ENCODE measurements at regions not wholly inside any gene's neighbourhood (a gene's known extent, or its start where the extent isn't known, plus 50 kb on each side); places are given as distances from the start of the nearest gene placed in this dataset.

DNA sequence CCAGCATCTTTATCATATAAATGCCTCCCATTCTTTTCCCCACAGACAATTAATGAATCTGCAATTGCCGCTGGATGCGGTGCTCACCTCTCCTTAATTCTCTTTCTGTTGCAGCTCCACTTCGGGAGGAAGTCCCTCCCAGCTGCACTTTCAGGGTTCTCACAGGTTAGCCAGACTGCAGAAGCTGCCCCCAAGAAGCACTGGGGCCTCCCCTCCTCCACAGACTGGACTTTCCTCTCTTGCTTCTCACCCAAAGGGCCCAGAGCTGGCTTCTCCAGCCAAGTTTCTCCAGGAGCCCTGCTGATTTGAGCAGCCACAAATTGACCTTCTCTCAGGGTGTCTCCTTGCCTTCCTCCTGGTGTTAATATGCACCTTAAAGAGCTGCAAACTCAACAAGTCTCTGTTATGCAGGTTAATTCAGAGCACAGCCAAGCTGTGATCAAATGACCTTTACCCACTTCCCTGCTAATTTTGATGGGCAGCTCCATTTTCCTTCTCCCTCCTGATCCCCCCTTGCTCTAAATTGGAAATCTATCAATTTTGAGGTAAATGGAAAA lies 298.9 kb downstream of the BUD13 start:
- WGBS, 2 donors, result 59 to 73% methylated on average over 3 of the region's 3 CpGs
- H3K4me1 ChIP-seq, result peaks cover 0 to 4% (median 0%) of the 10 kb centered on the region in 3 donors
- intact Hi-C loops (cut with DNase I), result no loop called here
- peaks cover 0 to 27% (median 0%) of the 10 kb centered on the region in 4 donors for H3K27me3 ChIP-seq
- H3K9me3 ChIP-seq, result no peaks in the 10 kb centered on the region
- DNase-seq, result no peak
- TF ChIP-seq POLR2A (IDR thresholded peaks at IDR 0.05), result no peak
- TF ChIP-seq, protein P1, sequence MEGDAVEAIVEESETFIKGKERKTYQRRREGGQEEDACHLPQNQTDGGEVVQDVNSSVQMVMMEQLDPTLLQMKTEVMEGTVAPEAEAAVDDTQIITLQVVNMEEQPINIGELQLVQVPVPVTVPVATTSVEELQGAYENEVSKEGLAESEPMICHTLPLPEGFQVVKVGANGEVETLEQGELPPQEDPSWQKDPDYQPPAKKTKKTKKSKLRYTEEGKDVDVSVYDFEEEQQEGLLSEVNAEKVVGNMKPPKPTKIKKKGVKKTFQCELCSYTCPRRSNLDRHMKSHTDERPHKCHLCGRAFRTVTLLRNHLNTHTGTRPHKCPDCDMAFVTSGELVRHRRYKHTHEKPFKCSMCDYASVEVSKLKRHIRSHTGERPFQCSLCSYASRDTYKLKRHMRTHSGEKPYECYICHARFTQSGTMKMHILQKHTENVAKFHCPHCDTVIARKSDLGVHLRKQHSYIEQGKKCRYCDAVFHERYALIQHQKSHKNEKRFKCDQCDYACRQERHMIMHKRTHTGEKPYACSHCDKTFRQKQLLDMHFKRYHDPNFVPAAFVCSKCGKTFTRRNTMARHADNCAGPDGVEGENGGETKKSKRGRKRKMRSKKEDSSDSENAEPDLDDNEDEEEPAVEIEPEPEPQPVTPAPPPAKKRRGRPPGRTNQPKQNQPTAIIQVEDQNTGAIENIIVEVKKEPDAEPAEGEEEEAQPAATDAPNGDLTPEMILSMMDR (IDR thresholded peaks at IDR 0.05), result no peak
- no peak overlapping the region for H3K27ac ChIP-seq
- no peak overlapping the region for H3K4me3 ChIP-seq
- H3K36me3 ChIP-seq, result no peaks in the 10 kb centered on the region

DNA sequence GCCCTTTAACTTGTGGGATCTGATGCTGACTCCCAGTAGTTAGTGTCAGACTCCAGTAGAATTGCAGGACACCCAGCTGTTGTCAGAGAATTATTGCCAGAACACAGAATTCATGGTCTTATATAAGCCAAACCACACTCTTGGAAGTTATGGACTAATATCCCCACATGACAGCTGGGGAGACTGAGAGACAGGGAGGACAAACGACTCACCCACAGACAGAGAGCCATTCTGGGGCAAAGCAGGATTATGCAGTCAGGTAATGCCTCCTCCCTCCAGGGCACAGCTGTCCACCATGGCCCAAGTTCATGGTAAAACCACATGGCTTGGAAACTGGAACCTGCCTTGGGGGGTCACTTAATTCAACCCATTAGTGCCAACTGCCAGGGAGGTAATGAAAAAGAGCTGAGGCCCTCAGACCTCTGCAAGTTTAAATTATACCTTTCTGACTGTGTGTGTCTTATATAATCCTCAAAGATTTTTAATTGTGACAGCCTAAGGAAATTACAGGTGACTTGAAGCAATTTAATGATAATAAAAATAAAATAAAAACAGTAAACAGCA lies 299.5 kb downstream of the BUD13 start:
- Histone ChIP-seq H3K27ac (no peak overlapping the region), H3K4me3 (no peak overlapping the region)

DNA sequence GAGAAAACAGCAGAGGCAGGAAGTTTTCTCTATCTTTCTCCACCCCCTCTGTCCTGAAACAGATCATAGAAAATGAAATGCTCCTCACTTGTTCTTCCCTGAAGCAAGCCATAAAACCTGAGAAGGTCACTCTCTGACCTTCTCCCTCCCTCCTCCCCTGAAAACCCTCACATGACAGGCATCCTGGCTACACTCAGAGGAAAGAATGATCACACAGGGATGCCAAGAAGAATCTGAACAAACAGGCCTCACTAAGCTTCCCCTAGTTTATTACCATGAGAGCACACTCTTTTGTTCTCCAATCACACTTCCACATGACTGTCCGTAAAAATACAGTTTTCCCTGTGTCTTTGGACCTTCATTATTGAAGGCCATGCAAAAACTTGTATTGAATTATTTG lies 300.1 kb downstream of the BUD13 start:
- no peak for DNase-seq
- H3K4me1 ChIP-seq, result no peaks in the 10 kb centered on the region
- H3K4me3 ChIP-seq, result no peak overlapping the region
- TF ChIP-seq POLR2A (IDR thresholded peaks at IDR 0.05), result no peak
- TF ChIP-seq, protein P1 (IDR thresholded peaks at IDR 0.05), result no peak
- no peaks in the 10 kb centered on the region for H3K36me3 ChIP-seq
- H3K9me3 ChIP-seq, result no peaks in the 10 kb centered on the region
- no peak overlapping the region for H3K27ac ChIP-seq
- intact Hi-C loops (cut with DNase I), result no loop called here
- H3K27me3 ChIP-seq, result peaks cover 0 to 25% (median 0%) of the 10 kb centered on the region in 4 donors
- WGBS, 2 donors, result 53 to 72% methylated on average over 1 of the region's 1 CpG

More for the DNA sequence above, 299.5 kb downstream of the BUD13 start:
- Histone ChIP-seq H3K27me3 (peaks cover 0 to 27% (median 0%) of the 10 kb centered on the region in 4 donors), H3K4me1 (peaks cover 0 to 3% (median 0%) of the 10 kb centered on the region in 3 donors), H3K9me3 (no peaks in the 10 kb centered on the region), H3K36me3 (no peaks in the 10 kb centered on the region)
- intact Hi-C loops (cut with DNase I), result no loop called here
- WGBS, 2 donors, result 0% methylated on average over 1 of the region's 1 CpG; no CpG with 5 or more reads in 1 of the 2 donors
- DNase-seq, result no peak
- TF ChIP-seq, protein P1 (IDR thresholded peaks at IDR 0.05), result no peak
- TF ChIP-seq POLR2A (IDR thresholded peaks at IDR 0.05), result no peak

DNA sequence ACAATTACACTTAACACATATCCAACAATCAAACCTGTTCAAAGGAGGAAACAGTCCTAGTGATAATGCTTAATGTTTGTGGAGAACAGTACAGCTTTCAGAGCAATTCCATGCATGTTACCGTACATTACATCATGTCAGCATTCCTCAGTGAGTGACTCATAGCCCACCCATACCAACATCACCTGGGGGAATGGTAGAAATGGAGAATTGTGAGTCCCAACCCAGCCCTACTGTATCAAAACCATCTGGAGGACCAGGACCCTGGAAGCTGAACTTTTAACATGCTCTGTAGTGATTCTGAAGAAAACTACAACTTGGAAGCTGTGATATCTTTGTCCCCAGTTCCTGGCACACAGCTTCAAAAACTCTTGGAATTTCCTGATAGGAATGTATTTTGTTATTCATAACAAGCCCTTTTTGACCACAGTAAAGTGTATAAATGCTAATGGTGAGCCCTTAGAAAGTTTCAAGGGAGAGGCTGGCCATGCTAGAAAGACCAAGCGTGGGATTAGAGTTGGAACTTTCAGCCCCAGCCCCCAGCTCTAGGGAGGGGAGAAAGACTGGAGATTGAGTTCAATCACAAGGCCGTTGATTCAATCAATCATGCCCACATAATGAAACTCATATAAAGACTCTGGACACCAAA lies 301.1 kb downstream of the BUD13 start:
- TF ChIP-seq, protein P1 (IDR thresholded peaks at IDR 0.05), result no peak
- no peak for TF ChIP-seq POLR2A (IDR thresholded peaks at IDR 0.05)
- Histone ChIP-seq H3K4me1 (no peaks in the 10 kb centered on the region), H3K4me3 (no peak overlapping the region), H3K27ac (no peak overlapping the region), H3K36me3 (no peaks in the 10 kb centered on the region), H3K27me3 (peaks cover 0 to 17% (median 0%) of the 10 kb centered on the region in 4 donors), H3K9me3 (no peaks in the 10 kb centered on the region)
- DNase-seq, result no peak
- WGBS, 2 donors, result 41 to 65% methylated on average over 3 of the region's 3 CpGs
- intact Hi-C loops (cut with DNase I), result no loop called here

DNA sequence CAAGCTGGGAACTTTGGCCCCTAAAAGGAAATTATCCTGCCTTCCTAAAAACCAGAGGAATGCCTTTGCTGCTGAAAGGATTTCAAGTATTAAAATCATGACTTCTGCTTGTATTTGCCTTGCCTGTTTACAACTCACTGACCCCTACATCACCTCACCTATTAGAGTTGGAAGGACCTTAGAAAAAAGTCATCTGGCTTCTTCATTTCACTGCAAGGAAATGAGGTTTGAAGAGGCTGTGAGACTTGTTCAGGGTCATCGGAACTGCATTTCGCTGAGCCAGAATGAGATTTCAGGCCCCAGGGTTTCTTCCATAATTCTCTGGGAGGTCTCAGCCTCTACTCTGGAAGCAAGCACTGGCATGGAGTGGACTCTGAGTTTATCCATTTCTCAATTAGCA lies 304.1 kb downstream of the BUD13 start:
- intact Hi-C loops (cut with DNase I), result no loop called here
- no peaks in the 10 kb centered on the region for H3K36me3 ChIP-seq
- H3K9me3 ChIP-seq, result no peaks in the 10 kb centered on the region
- no peak overlapping the region for H3K27ac ChIP-seq
- H3K4me1 ChIP-seq, result no peaks in the 10 kb centered on the region
- DNase-seq, result no peak
- 50 to 61% methylated on average over 2 of the region's 2 CpGs for WGBS, 2 donors
- peaks cover 0 to 15% (median 0%) of the 10 kb centered on the region in 4 donors for H3K27me3 ChIP-seq
- no peak overlapping the region for H3K4me3 ChIP-seq
- no peak for TF ChIP-seq POLR2A (IDR thresholded peaks at IDR 0.05)
- TF ChIP-seq, protein P1 (IDR thresholded peaks at IDR 0.05), result no peak

Measured in esophagus squamous epithelium (tissue), 5 donors.